Neural crest cell (in vitro differentiated cells): ENCODE measurements at regions not wholly inside any gene's neighbourhood (a gene's known extent, or its start where the extent isn't known, plus 50 kb on each side); places are given as distances from the start of the nearest gene placed in this dataset.

ENCODE experiments used
- DNase-seq: peaks from one replicate; pipeline ENCODE4 v3.0.0; 2021; ENCODE audit warnings: low read depth, mixed read lengths, low spot score
- H3K27ac Mint-ChIP-seq: one replicate; pipeline ENCODE4 v1.8.0; 2021; ENCODE audit warnings: mild to moderate bottlenecking, mixed read lengths; ENCODE audit not compliant: unreplicated experiment
- H3K27me3 Mint-ChIP-seq: 2 replicates; pipeline ENCODE4 v1.8.0; 2021; ENCODE audit warnings: low read depth, mild to moderate bottlenecking, mixed read lengths
- H3K36me3 Mint-ChIP-seq: 2 replicates; pipeline ENCODE4 v1.8.0; 2021; ENCODE audit warnings: low read depth, mild to moderate bottlenecking, mixed read lengths
- H3K4me1 Mint-ChIP-seq: 2 replicates; pipeline ENCODE4 v1.8.0; 2021; ENCODE audit warnings: mixed read lengths
- H3K4me3 Mint-ChIP-seq: one replicate; pipeline ENCODE4 v1.8.0; 2021; ENCODE audit warnings: mild to moderate bottlenecking, mixed read lengths
- H3K9me3 Mint-ChIP-seq: 2 replicates; pipeline ENCODE4 v1.8.0; 2021; ENCODE audit warnings: mixed read lengths
- TF ChIP-seq, protein P1 (sequence below): fragments of 200-600 bp; sonication (generic); conservative IDR thresholded peaks from 2 replicates; pipeline ENCODE4 v1.5.0; 2021; ENCODE audit warnings: antibody characterized with exemption, mild to moderate bottlenecking

DNA sequence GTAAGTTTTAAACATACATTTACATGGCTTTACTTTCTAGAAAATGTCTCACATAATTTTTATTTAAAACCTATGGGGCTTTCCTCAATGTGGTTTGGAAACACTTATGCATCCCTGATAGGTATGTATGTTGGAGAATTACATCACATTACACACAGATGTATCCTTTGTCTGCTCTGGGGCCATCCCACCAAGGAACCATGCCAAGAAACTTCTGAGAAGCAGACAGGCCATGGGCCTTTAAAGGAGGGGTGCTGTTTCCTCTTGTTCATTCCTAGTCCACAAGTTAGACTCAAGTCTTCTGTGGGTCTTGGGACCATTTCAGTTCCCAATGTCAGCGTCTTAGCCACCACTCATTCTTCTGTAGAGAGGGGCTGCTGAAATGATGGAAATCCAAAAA, 162.0 kb upstream of the SETBP1 start:
- H3K9me3 Mint-ChIP-seq: peaks cover 3% of the 10 kb centered on the region
- H3K4me1 Mint-ChIP-seq: peaks cover 8% of the 10 kb centered on the region
- no peaks in the 10 kb centered on the region for H3K27me3 Mint-ChIP-seq
- TF ChIP-seq, protein P1, sequence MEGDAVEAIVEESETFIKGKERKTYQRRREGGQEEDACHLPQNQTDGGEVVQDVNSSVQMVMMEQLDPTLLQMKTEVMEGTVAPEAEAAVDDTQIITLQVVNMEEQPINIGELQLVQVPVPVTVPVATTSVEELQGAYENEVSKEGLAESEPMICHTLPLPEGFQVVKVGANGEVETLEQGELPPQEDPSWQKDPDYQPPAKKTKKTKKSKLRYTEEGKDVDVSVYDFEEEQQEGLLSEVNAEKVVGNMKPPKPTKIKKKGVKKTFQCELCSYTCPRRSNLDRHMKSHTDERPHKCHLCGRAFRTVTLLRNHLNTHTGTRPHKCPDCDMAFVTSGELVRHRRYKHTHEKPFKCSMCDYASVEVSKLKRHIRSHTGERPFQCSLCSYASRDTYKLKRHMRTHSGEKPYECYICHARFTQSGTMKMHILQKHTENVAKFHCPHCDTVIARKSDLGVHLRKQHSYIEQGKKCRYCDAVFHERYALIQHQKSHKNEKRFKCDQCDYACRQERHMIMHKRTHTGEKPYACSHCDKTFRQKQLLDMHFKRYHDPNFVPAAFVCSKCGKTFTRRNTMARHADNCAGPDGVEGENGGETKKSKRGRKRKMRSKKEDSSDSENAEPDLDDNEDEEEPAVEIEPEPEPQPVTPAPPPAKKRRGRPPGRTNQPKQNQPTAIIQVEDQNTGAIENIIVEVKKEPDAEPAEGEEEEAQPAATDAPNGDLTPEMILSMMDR: no peak
- no peak overlapping the region for H3K4me3 Mint-ChIP-seq
- no peak for DNase-seq
- H3K36me3 Mint-ChIP-seq: no peaks in the 10 kb centered on the region
- H3K27ac Mint-ChIP-seq: no peak overlapping the region

DNA sequence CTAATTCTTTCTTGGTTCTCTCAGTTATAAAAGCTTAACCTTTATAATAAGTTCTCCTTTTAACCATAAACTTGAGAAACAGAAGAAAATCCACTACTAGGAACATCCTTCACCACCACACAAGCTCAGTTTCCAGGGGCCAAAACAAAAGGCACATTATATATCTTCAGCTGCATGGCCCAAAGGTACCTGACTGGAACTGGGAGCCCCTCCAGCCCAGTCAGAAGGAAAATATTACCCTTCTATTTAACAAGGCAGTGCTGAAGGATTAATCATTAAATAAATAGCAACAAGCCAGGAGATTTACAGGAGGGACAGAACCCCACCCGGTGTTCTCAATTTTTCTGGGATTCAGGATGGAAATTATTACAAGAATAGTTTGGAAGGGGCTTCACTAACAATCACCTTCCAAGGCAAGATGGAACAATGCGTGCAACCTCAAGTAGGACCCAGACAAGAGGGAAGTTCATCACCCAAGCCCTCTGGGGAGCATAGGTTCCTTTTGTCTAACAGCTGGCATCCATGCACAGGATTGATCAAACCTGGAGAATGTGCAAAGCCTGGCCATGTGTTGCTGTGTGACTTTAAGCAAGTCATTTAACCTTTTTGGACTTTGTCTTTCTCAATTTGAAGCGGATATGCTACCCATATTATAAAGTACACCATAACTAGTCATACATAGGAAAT, 159.6 kb upstream of the SETBP1 start:
- no peak for DNase-seq
- H3K27ac Mint-ChIP-seq: no peak overlapping the region
- no peaks in the 10 kb centered on the region for H3K36me3 Mint-ChIP-seq
- H3K27me3 Mint-ChIP-seq: no peaks in the 10 kb centered on the region
- no peak overlapping the region for H3K4me3 Mint-ChIP-seq
- TF ChIP-seq, protein P1: no peak
- H3K9me3 Mint-ChIP-seq: peaks cover 3% of the 10 kb centered on the region
- peaks cover 8% of the 10 kb centered on the region for H3K4me1 Mint-ChIP-seq

DNA sequence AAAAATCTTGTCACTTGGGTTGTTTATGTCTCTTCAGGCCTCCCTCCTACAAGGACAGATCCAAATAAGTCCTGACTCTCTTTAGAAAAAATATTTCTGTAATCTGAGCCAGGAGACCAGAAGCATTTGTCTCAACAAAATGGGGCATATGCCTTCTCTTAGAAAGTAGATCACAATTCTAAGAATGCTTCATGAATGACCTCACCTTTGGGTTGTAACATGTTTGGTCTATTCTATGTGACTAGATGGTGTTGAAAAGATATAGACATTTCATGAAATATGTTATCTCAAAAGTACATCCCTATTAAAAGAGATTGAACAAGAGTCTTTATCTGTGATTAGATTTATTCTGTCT, 159.0 kb upstream of the SETBP1 start:
- Mint-ChIP-seq H3K27me3 (no peaks in the 10 kb centered on the region), H3K4me3 (no peak overlapping the region), H3K4me1 (peaks cover 4% of the 10 kb centered on the region), H3K27ac (no peak overlapping the region), H3K9me3 (peaks cover 3% of the 10 kb centered on the region), H3K36me3 (no peaks in the 10 kb centered on the region)
- no peak for DNase-seq
- TF ChIP-seq, protein P1: no peak

DNA sequence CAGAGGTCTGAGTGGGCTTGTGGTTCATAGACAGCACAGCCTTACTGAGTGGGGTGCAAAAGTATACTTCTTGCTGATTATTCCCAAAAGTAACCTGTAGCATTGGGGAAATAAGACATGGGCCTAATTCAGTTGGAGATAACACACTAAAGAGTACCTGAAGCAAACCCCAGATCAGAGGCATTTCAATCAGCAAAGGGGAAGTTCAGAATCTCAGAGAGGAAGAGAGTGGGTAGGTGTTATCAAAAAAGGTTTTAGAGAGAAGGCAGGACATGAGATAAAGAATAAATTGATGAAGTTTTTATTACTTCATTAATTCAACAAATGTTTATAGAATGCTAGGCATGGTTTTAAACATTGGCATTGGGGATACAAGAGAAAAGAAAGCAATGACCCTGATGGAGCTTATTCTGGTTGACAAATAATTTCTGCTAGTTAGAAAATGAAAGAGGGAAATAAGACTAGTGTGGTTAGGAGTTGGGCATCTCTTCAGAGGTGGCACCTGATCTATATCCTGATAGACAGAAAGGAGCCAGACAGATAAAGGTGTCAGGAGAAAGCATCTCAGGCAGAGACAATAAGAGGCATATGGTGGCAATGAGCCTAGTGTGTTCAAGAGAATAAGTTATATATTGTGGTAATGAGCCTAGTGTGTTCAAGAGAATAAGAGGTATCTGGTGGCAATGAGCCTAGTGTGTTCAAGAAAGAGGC, 153.8 kb upstream of the SETBP1 start:
- Mint-ChIP-seq H3K4me3 (no peak overlapping the region), H3K27ac (no peak overlapping the region), H3K9me3 (no peaks in the 10 kb centered on the region), H3K27me3 (no peaks in the 10 kb centered on the region), H3K36me3 (no peaks in the 10 kb centered on the region), H3K4me1 (no peaks in the 10 kb centered on the region)
- TF ChIP-seq, protein P1: no peak
- no peak for DNase-seq

DNA sequence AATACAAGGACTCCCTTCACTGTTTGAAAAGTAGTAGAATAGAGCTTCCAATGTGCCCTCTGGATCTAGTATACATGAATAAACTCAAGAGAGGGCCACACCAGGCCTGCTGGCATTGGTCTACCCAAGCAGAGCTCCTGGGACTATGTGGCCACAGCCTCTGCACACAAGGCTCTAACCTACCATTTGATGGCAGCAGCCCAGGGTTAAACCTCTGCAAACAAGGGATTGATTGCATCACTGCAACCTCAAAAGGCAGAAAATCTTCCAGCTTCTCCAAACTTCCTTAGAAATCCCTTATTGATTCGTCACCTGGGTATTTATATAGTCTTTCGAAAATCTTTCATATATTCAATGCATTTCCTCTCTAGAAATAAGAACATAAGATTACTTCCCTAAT, 147.6 kb upstream of the SETBP1 start:
- TF ChIP-seq, protein P1: no peak
- no peak overlapping the region for H3K4me3 Mint-ChIP-seq
- peaks cover 4% of the 10 kb centered on the region for H3K9me3 Mint-ChIP-seq
- H3K4me1 Mint-ChIP-seq: no peaks in the 10 kb centered on the region
- DNase-seq: no peak
- H3K36me3 Mint-ChIP-seq: no peaks in the 10 kb centered on the region
- H3K27me3 Mint-ChIP-seq: no peaks in the 10 kb centered on the region
- no peak overlapping the region for H3K27ac Mint-ChIP-seq
